Endothelial cell of umbilical vein (primary cell): ENCODE measurements at regions not wholly inside any gene's neighbourhood (a gene's known extent, or its start where the extent isn't known, plus 50 kb on each side); places are given as distances from the start of the nearest gene placed in this dataset.

Experiments used
- BruUV-seq: library from RNA; stranded (reverse); fragments of 400-500 nt; replicated peaks from 2 replicates; lab custom pipeline; 2021; lab: Mats Ljungman, UMichigan
- CTCF ChIA-PET: fragments of 300-600, 350-600 bp; sonication (Branson Sonifier 250); formaldehyde crosslinking; loops from one replicate; lab custom pipeline; 2021; ENCODE audit warnings: antibody characterized with exemption, inconsistent platforms; lab: Charles Lee
- POLR2A ChIA-PET: fragments of 300-600, 350-600 bp; sonication (Branson Sonifier 250); formaldehyde crosslinking; loops from one replicate; lab custom pipeline; 2021; ENCODE audit warnings: antibody characterized with exemption, inconsistent platforms; lab: Charles Lee
- DNase-seq: peaks from one replicate; pipeline ENCODE4 v3.0.0-alpha.2; 2011; ENCODE audit warnings: low read depth, low spot score
- FAIRE-seq: peaks from 2 replicates; lab custom pipeline; 2011; peaks lifted over from hg19 to GRCh38; lab: Jason Lieb, UNC
- H2AFZ ChIP-seq: 2 replicates; pipeline ENCODE4 v1.6.0; 2012; ENCODE audit warnings: low read depth, low read length, control low read depth, inconsistent platforms
- H3K27ac ChIP-seq: 2 replicates; pipeline ENCODE4 v1.5.1; 2011; ENCODE audit warnings: low read depth, mild to moderate bottlenecking, control low read depth, low read length, moderate library complexity; ENCODE audit not compliant: insufficient read depth
- H3K27me3 ChIP-seq, 2 experiments: 2 replicates each; pipeline versions ENCODE4 v1.6.0 to v1.6.1; 2011; ENCODE audit warnings: low read length in 2 of 2, mixed read lengths in 1 of 2; ENCODE audit not compliant: control insufficient read depth in 2 of 2, insufficient read depth in 2 of 2
- H3K36me3 ChIP-seq, 2 experiments: 2 replicates in 1 of 2; 3 replicates in 1 of 2; pipeline ENCODE4 v1.5.1; 2011; ENCODE audit warnings: low read length in 2 of 2, mild to moderate bottlenecking in 1 of 2, moderate library complexity in 1 of 2; ENCODE audit not compliant: control insufficient read depth in 2 of 2, insufficient read depth in 2 of 2; ENCODE audit errors: extremely low read depth in 1 of 2
- H3K4me1 ChIP-seq: 3 replicates; pipeline ENCODE4 v1.5.1; 2011; ENCODE audit warnings: mild to moderate bottlenecking, low read length; ENCODE audit not compliant: control insufficient read depth, insufficient read depth; ENCODE audit errors: extremely low read depth
- H3K4me2 ChIP-seq: 2 replicates; pipeline ENCODE4 v1.6.1; 2011; ENCODE audit warnings: low read length, control low read depth, mixed read lengths; ENCODE audit not compliant: insufficient read depth
- H3K4me3 ChIP-seq, 3 experiments: fragments of 200-600 bp in 1 of 3; sonication (generic), shearing (Covaris generic) in 1 of 3; replicated peaks in 1 of 3; 2 replicates each; pipeline ENCODE4 v1.5.1; 2011 to 2016; ENCODE audit warnings: control low read depth in 3 of 3, low read length in 3 of 3, mild to moderate bottlenecking in 2 of 3, inconsistent platforms in 1 of 3, low read depth in 1 of 3, moderate library complexity in 1 of 3; ENCODE audit not compliant: insufficient read depth in 1 of 3
- H3K79me2 ChIP-seq: 2 replicates; pipeline ENCODE4 v1.6.0; 2012; ENCODE audit warnings: low read length, inconsistent platforms; ENCODE audit not compliant: control insufficient read depth, insufficient read depth
- H3K9ac ChIP-seq: replicated peaks from 2 replicates; pipeline ENCODE3; 2011; ENCODE audit warnings: low read length, control low read depth; ENCODE audit not compliant: insufficient read depth; ENCODE audit errors: extremely low read depth
- H3K9me1 ChIP-seq: replicated peaks from 3 replicates; pipeline ENCODE4 v1.6.0; 2011; ENCODE audit warnings: mild to moderate bottlenecking, low read length; ENCODE audit not compliant: control insufficient read depth, insufficient read depth; ENCODE audit errors: extremely low read depth
- H3K9me3 ChIP-seq: replicated peaks from 2 replicates; pipeline ENCODE4 v1.5.1; 2012; ENCODE audit warnings: low read length, inconsistent platforms; ENCODE audit not compliant: control insufficient read depth, insufficient read depth
- H4K20me1 ChIP-seq: replicated peaks from 2 replicates; pipeline ENCODE3; 2011; ENCODE audit warnings: mild to moderate bottlenecking, low read length; ENCODE audit not compliant: control insufficient read depth, insufficient read depth; ENCODE audit errors: extremely low read depth
- EZH2 ChIP-seq: IDR thresholded peaks from 2 replicates; pipeline ENCODE4 v1.6.1; 2012; ENCODE audit warnings: borderline replicate concordance, low read depth, mild to moderate bottlenecking, moderate library complexity, low read length, inconsistent platforms; ENCODE audit not compliant: severe bottlenecking
- FOS ChIP-seq: IDR thresholded peaks from 2 replicates; pipeline ENCODE4 v1.6.1; 2011; ENCODE audit warnings: mild to moderate bottlenecking, low read length, moderate library complexity, borderline replicate concordance; ENCODE audit not compliant: insufficient read depth
- GATA2 ChIP-seq: IDR thresholded peaks from 2 replicates; pipeline ENCODE4 v1.7.0; 2011; ENCODE audit warnings: low read depth, mild to moderate bottlenecking, moderate library complexity, mixed read lengths, low read length; ENCODE audit not compliant: insufficient read length, insufficient read depth
- JUN ChIP-seq: IDR thresholded peaks from 2 replicates; pipeline ENCODE4 v1.6.1; 2011; ENCODE audit warnings: borderline replicate concordance, low read depth; ENCODE audit not compliant: insufficient read length, insufficient read depth
- MYC ChIP-seq: IDR thresholded peaks from one replicate; pipeline ENCODE4 v1.6.1; 2011; ENCODE audit warnings: mild to moderate bottlenecking, low read depth, low read length
- POLR2A ChIP-seq: IDR thresholded peaks from 2 replicates; pipeline ENCODE4 v1.6.1; 2012; ENCODE audit warnings: low read depth, mild to moderate bottlenecking, control low read depth, low read length
- POLR2AphosphoS5 ChIP-seq: IDR thresholded peaks from 2 replicates; pipeline ENCODE4 v1.6.1; 2012; ENCODE audit warnings: low read depth, mild to moderate bottlenecking, control low read depth, low read length, moderate library complexity; ENCODE audit not compliant: insufficient read depth
- dilution Hi-C: fragments of 300-500 bp; cut with MboI; formaldehyde crosslinking; loops from one replicate; pipeline ENCODE4 v1.15.0; 2019; ENCODE audit warnings: low sequenced_read_pairs; ENCODE audit not compliant: extremely low pct_ligation_motif_present
- intact Hi-C: fragments of 100-400 bp; cut with micrococcal nuclease; formaldehyde crosslinking; loops from one replicate; pipeline ENCODE4 v1.10.0; 2022
- TF ChIP-seq, protein P1 (sequence below), 2 donors: IDR thresholded peaks; 1 replicate in 1 of 2; 2 replicates in 1 of 2; pipeline ENCODE4 v1.5.1; 2011; ENCODE audit warnings: low read length in 2 of 2, mild to moderate bottlenecking in 2 of 2, moderate library complexity in 2 of 2, control low read depth in 1 of 2, inconsistent platforms in 1 of 2, low read depth in 1 of 2; ENCODE audit not compliant: insufficient read depth in 1 of 2; ENCODE audit errors: extremely low read depth in 1 of 2
- TF ChIP-seq, protein P2 (sequence below): IDR thresholded peaks from 2 replicates; pipeline ENCODE4 v1.6.1; 2011; ENCODE audit not compliant: insufficient read depth, insufficient read length

DNA sequence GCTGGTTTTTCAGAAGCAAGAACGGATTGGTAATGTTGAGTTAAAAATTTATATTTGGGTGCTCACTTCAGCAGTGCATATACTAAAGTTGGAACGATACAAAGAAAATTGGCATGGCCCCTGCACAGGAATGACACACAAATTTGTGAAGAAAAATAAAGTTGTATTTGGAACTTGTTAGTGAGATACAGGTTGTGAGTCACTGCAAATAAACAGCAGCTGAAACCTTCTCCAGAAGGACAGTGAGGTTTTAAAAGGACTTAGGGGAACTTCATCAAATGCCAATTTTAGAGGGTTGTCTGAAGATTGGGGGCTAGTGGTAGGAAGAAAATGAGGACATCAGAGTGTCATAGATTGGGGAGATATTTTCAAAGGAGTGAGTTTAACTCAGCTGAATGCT is 79.7 kb upstream of the ELOVL6 start:
- Histone ChIP-seq H3K4me1 (no peaks in the 10 kb centered on the region), H3K9me1 (no peaks in the 10 kb centered on the region), H3K9me3 (no peaks in the 10 kb centered on the region), H3K9ac (no peak overlapping the region), H3K4me3 (no peak overlapping the region), H3K79me2 (no peaks in the 10 kb centered on the region), H4K20me1 (no peaks in the 10 kb centered on the region), H3K4me2 (no peak overlapping the region), H2AFZ (no peak overlapping the region), H3K27me3 (no peaks in the 10 kb centered on the region), H3K27ac (no peak overlapping the region), H3K36me3 (no peaks in the 10 kb centered on the region)
- ChIA-PET POLR2A (no interaction called here), CTCF (interaction anchor here (1.2 to 1.6 kb wide), 3 partner anchors 37 to 230 kb away, joined by 3 to 4 read pairs (median 3); no protein-coding TSS in a partner anchor)
- FAIRE-seq, result no peak
- no TSS peak for BruUV-seq
- no peak for DNase-seq
- TF ChIP-seq JUN, result no peak
- TF ChIP-seq POLR2A, result no peak
- TF ChIP-seq, protein P1, sequence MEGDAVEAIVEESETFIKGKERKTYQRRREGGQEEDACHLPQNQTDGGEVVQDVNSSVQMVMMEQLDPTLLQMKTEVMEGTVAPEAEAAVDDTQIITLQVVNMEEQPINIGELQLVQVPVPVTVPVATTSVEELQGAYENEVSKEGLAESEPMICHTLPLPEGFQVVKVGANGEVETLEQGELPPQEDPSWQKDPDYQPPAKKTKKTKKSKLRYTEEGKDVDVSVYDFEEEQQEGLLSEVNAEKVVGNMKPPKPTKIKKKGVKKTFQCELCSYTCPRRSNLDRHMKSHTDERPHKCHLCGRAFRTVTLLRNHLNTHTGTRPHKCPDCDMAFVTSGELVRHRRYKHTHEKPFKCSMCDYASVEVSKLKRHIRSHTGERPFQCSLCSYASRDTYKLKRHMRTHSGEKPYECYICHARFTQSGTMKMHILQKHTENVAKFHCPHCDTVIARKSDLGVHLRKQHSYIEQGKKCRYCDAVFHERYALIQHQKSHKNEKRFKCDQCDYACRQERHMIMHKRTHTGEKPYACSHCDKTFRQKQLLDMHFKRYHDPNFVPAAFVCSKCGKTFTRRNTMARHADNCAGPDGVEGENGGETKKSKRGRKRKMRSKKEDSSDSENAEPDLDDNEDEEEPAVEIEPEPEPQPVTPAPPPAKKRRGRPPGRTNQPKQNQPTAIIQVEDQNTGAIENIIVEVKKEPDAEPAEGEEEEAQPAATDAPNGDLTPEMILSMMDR (IDR thresholded peaks at IDR 0.05; ENCODE audit: extremely low read depth in 1 of 2, insufficient read depth in 1 of 2, low read depth in 1 of 2, low read length in 2 of 2), result no peak
- TF ChIP-seq EZH2, result no peak
- TF ChIP-seq, protein P2, sequence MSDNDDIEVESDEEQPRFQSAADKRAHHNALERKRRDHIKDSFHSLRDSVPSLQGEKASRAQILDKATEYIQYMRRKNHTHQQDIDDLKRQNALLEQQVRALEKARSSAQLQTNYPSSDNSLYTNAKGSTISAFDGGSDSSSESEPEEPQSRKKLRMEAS, result no peak
- no peak for TF ChIP-seq GATA2
- TF ChIP-seq POLR2AphosphoS5, result no peak
- TF ChIP-seq MYC, result no peak
- no peak for TF ChIP-seq FOS
- intact Hi-C loops, result no loop called here
- dilution Hi-C loops, result no loop called here
